Esophagus (tissue), 2 donors: ENCODE measurements at regions not wholly inside any gene's neighbourhood (a gene's known extent, or its start where the extent isn't known, plus 50 kb on each side); places are given as distances from the start of the nearest gene placed in this dataset.
"Not testable (repeated sequence)": the region's sequence is repeated elsewhere in the genome, so short reads cannot be mapped to it uniquely, and the experiment has no call there.

Experiments used
- H3K27ac ChIP-seq, 2 donors: one replicate each; pipeline ENCODE4 v1.5.1; 2013; ENCODE audit warnings: low read depth in 2 of 2, mild to moderate bottlenecking in 2 of 2, inconsistent platforms in 1 of 2, low read length in 1 of 2, moderate library complexity in 1 of 2
- H3K27me3 ChIP-seq, 2 donors: one replicate each; pipeline ENCODE4 v1.6.1; 2013; ENCODE audit warnings: low read length in 2 of 2, control low read depth in 1 of 2, mild to moderate bottlenecking in 1 of 2; ENCODE audit not compliant: insufficient read depth in 2 of 2, control insufficient read depth in 1 of 2
- H3K36me3 ChIP-seq, 2 donors: one replicate each; pipeline ENCODE4 v1.6.1; 2013; ENCODE audit warnings: low read length in 1 of 2; ENCODE audit not compliant: control insufficient read depth in 2 of 2, insufficient read depth in 2 of 2
- H3K4me1 ChIP-seq, 2 donors: one replicate each; pipeline ENCODE4 v1.6.1; 2013; ENCODE audit warnings: low read length in 1 of 2; ENCODE audit not compliant: control insufficient read depth in 2 of 2, insufficient read depth in 2 of 2
- H3K4me3 ChIP-seq, 2 donors: one replicate each; pipeline ENCODE4 v1.5.1; 2013; ENCODE audit warnings: low read length in 2 of 2, mild to moderate bottlenecking in 2 of 2, low read depth in 1 of 2, moderate library complexity in 1 of 2
- H3K9me3 ChIP-seq, 2 donors: one replicate each; pipeline ENCODE4 v1.6.1; 2013; ENCODE audit warnings: mild to moderate bottlenecking in 2 of 2, low read depth in 1 of 2, low read length in 1 of 2, moderate library complexity in 1 of 2; ENCODE audit not compliant: control insufficient read depth in 2 of 2, insufficient read depth in 1 of 2
- WGBS, 2 donors: extraction: QIAGEN DNeasy Blood & Tissue Kit; methylation state at CpG; one replicate each; pipeline ENCODE4 v1.1.7; 2013; 5-methylcytosine and 5-hydroxymethylcytosine counted together
- donor health status: healthy with polysubstance abuse.
- donor health status: Bipolar disorder and iron deficiency.

DNA sequence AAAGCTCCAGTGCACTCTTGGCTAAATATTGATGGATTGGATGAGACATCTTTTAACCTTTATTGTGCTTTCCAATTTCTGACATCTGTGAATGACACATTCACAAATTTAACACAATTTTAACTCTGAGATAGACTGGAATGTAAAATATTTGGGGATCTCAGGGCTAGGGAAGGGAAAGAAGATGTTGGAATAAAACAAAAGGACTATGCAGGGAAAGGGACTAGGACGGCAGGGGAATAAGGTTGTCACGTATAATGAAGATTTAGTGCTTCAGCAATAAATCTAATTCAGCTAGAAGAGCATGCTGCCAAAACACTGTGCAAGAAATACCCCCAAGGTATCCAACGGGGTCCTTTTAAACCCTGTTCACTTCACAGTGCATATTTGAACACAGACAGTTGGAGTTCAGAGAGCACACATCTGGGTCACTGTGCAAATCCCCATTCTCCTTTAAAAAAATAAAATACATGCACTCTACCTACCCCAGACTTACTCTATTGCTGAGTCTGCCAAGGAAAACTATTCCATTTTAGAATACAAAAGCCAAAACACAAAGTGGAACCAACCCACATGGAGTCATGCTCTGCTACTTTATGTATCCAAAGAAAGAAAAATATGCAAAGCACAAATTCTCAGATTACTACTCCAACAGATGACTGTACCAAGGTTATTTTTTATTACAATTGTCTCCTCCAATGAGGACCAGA lies 151.0 kb upstream of the RSPO3 start:
- no peak overlapping the region for H3K27ac ChIP-seq
- no peak overlapping the region for H3K4me3 ChIP-seq
- no peaks in the 10 kb centered on the region for H3K9me3 ChIP-seq
- H3K4me1 ChIP-seq: no peaks in the 10 kb centered on the region
- H3K36me3 ChIP-seq: no peaks in the 10 kb centered on the region
- 39 to 41% methylated on average over 3 of the region's 3 CpGs for WGBS, 2 donors
- no peaks in the 10 kb centered on the region for H3K27me3 ChIP-seq

DNA sequence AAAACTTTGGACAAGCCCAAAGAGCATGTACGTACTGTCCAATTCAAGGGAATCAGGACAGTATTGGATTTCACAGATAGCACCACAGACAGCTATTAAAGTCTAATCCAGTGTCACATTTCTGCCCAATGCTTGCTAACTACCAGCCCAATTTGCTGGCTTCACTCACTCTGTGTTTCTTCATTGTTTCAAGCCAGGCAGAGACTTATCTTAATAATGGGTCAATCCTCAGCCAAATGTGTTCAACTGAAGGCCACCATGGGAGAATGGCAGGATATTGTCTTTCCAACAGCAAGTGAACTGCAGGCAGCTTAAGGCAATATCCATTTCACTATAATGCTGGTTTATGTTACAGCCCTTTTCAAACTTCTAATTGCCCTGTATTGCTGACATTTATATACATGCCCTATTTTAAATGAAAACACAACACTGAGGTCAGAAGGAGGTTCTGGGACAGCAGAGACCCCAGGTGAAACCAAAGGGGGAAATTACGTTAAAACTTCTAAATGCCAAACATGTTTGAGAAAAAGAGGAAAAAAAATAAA lies 142.1 kb upstream of the RSPO3 start:
- H3K36me3 ChIP-seq: no peaks in the 10 kb centered on the region
- no peaks in the 10 kb centered on the region for H3K4me1 ChIP-seq
- peaks cover 0 to 3% of the 10 kb centered on the region in 2 donors for H3K9me3 ChIP-seq
- H3K27me3 ChIP-seq: no peaks in the 10 kb centered on the region
- H3K27ac ChIP-seq: no peak overlapping the region
- 55 to 67% methylated on average over 2 of the region's 2 CpGs for WGBS, 2 donors
- no peak overlapping the region for H3K4me3 ChIP-seq

DNA sequence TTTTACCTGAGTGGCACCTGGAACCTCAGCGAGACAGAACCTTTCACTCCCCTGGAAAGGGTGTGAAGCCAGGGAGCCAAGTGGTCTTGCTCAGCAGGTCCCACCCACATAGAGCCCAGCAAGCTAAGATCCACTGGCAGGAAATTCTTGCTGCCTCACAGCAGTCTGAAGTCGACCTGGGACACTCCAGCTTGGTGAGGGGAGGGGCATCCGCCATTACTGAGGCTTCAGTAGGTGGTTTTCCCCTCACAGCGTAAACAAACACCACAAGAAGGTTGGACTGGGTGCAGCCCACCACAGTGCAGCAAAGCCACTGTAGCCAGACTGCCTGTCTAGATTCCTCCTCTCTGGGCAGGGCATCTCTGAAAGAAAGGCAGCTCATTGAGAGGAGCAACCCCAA lies 134.7 kb upstream of the RSPO3 start:
- Histone ChIP-seq H3K36me3 (no peaks in the 10 kb centered on the region), H3K4me1 (no peaks in the 10 kb centered on the region), H3K4me3 (no peak overlapping the region), H3K27me3 (no peaks in the 10 kb centered on the region), H3K27ac (no peak overlapping the region), H3K9me3 (peaks cover 0 to 3% of the 10 kb centered on the region in 2 donors)
- 53 to 58% methylated on average over 4 of the region's 4 CpGs for WGBS, 2 donors

- H3K9me3 ChIP-seq, H3K4me1 ChIP-seq, H3K36me3 ChIP-seq, H3K27ac ChIP-seq, H3K27me3 ChIP-seq, H3K4me3 ChIP-seq: not testable (repeated sequence)
- 90 to 94% methylated on average over 1 of the region's 1 CpG for WGBS, 2 donors
Observed at GRCh38 chr6:126988125-126988524, 130.3 kb upstream of the RSPO3 start.

GRCh38 chr6:127000631-127001030 lies 117.8 kb upstream of the RSPO3 start:
- Histone ChIP-seq H3K27me3 (no peaks in the 10 kb centered on the region), H3K27ac (no peak overlapping the region), H3K36me3 (no peaks in the 10 kb centered on the region), H3K4me1 (no peaks in the 10 kb centered on the region), H3K9me3 (no peaks in the 10 kb centered on the region), H3K4me3 (no peak overlapping the region)
- 85 to 89% methylated on average over 6 of the region's 6 CpGs for WGBS, 2 donors

- no peak overlapping the region for H3K4me3 ChIP-seq
- H3K4me1 ChIP-seq: no peaks in the 10 kb centered on the region
- no peaks in the 10 kb centered on the region for H3K36me3 ChIP-seq
- 85 to 93% methylated on average over 3 of the region's 3 CpGs for WGBS, 2 donors
- no peaks in the 10 kb centered on the region for H3K27me3 ChIP-seq
- H3K9me3 ChIP-seq: peaks cover 0 to 2% of the 10 kb centered on the region in 2 donors
- no peak overlapping the region for H3K27ac ChIP-seq
Observed at GRCh38 chr6:127013865-127014264, 104.6 kb upstream of the RSPO3 start.

DNA sequence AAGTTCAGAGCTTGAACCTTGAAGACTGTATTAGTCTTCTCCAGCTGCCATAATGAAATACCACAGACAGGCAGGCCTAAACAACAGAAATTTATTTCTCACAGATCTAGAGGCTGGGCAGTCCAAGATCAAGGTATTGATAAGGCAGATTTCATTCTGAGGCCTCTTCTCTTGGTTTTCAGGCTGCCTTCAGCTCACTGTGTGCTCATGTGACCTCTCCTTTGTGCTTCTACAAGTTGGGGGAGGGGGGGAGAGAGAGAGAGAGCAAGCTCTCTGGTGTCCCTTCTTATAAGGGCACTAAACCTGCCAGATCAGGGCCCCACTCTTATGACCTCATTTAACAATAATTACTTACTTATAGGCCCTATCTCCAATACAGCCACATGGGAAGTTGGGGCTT lies 102.6 kb upstream of the RSPO3 start:
- Histone ChIP-seq H3K27ac (no peak overlapping the region), H3K27me3 (no peaks in the 10 kb centered on the region), H3K9me3 (peaks cover 0 to 2% of the 10 kb centered on the region in 2 donors)

DNA sequence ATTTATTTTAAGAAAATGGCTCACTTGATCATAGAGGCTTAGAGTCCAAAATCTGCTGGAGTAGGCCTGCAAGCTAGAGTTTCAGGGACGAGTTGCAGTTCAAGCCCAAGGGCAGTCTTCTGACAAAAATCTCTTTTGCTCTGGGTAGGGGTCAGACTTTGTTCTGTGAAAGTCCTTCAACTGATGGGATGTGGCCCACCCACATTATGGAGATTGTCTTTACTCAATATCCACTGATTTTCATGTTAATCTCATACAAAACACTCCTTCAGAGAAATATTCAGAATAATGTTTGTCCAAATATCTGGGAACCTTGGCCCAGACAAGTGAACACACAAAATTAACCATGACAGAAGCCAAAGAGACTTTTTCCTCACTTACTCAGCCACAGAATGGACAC lies 98.6 kb upstream of the RSPO3 start:
- Histone ChIP-seq H3K27me3 (no peaks in the 10 kb centered on the region), H3K27ac (no peak overlapping the region), H3K36me3 (no peaks in the 10 kb centered on the region), H3K4me3 (no peak overlapping the region), H3K9me3 (no peaks in the 10 kb centered on the region), H3K4me1 (no peaks in the 10 kb centered on the region)
- WGBS, 2 donors: 51 to 56% methylated on average over 1 of the region's 1 CpG

More for the DNA sequence above, 102.6 kb upstream of the RSPO3 start:
- H3K4me1 ChIP-seq: no peaks in the 10 kb centered on the region
- no peak overlapping the region for H3K4me3 ChIP-seq
- H3K36me3 ChIP-seq: no peaks in the 10 kb centered on the region

- Histone ChIP-seq H3K27ac (no peak overlapping the region), H3K27me3 (no peaks in the 10 kb centered on the region), H3K9me3 (no peaks in the 10 kb centered on the region), H3K4me1 (no peaks in the 10 kb centered on the region), H3K36me3 (no peaks in the 10 kb centered on the region), H3K4me3 (no peak overlapping the region)
- 21 to 25% methylated on average over 7 of the region's 7 CpGs for WGBS, 2 donors
Observed at GRCh38 chr6:127022302-127022701, 96.2 kb upstream of the RSPO3 start.
